Mammary epithelial cell (primary cell): ENCODE measurements at regions not wholly inside any gene's neighbourhood (a gene's known extent, or its start where the extent isn't known, plus 50 kb on each side); places are given as distances from the start of the nearest gene placed in this dataset.

Source experiments
- CTCF ChIP-seq, 2 donors: IDR thresholded peaks in 1 of 2; conservative IDR thresholded peaks in 1 of 2; 2 replicates each; pipeline ENCODE4 v1.5.1; 2011 to 2012; ENCODE audit warnings: inconsistent platforms in 2 of 2, low read length in 2 of 2, mild to moderate bottlenecking in 2 of 2, control low read depth in 1 of 2, low read depth in 1 of 2; ENCODE audit not compliant: insufficient read depth in 1 of 2; ENCODE audit errors: extremely low read depth in 1 of 2
- EZH2 ChIP-seq: IDR thresholded peaks from 2 replicates; pipeline ENCODE4 v1.6.1; 2012; ENCODE audit warnings: low read length, inconsistent platforms, borderline replicate concordance

- TF ChIP-seq CTCF (conservative IDR thresholded peaks at IDR 0.05 in 1 of 2, IDR thresholded peaks at IDR 0.05 in 1 of 2; ENCODE audit: extremely low read depth in 1 of 2, insufficient read depth in 1 of 2, low read depth in 1 of 2, low read length in 2 of 2): no peak
- TF ChIP-seq EZH2: no peak
Measured at GRCh38 chr2:8569332-8569930, 112.4 kb upstream of the ID2 start.
